NCI-H524 treated with DMSO at 0.1 percent for 48 hours (cell line): ENCODE measurements at regions not wholly inside any gene's neighbourhood (a gene's known extent, or its start where the extent isn't known, plus 50 kb on each side); places are given as distances from the start of the nearest gene placed in this dataset.

Experiments used
- DNase-seq: peaks from one replicate; lab custom pipeline; 2025; lab: John Stamatoyannopoulos, UW

- no peak for DNase-seq
Observed at GRCh38 chr13:33711436-33711835, 106.5 kb upstream of the RFC3 start.

- no peak for DNase-seq
Observed at GRCh38 chr13:33717775-33718174, 100.2 kb upstream of the RFC3 start.

GRCh38 chr13:33721724-33722123, 96.2 kb upstream of the RFC3 start:
- DNase-seq: no peak

GRCh38 chr13:33722216-33722915, 95.6 kb upstream of the RFC3 start:
- DNase-seq: no peak

GRCh38 chr13:33723365-33723764, 94.6 kb upstream of the RFC3 start:
- DNase-seq: no peak

GRCh38 chr13:33723772-33724435, 94.0 kb upstream of the RFC3 start:
- peak; percentile 44 for DNase-seq

- DNase-seq: no peak
Observed at GRCh38 chr13:33725340-33725739, 92.6 kb upstream of the RFC3 start.

- no peak for DNase-seq
Observed at GRCh38 chr13:33727297-33728083, 90.5 kb upstream of the RFC3 start.

- DNase-seq: no peak
Observed at GRCh38 chr13:33728271-33729037, 89.5 kb upstream of the RFC3 start.

- DNase-seq: no peak
Observed at GRCh38 chr13:33730147-33730546, 87.8 kb upstream of the RFC3 start.

GRCh38 chr13:33730619-33731018, 87.3 kb upstream of the RFC3 start:
- no peak for DNase-seq

- DNase-seq: no peak
Observed at GRCh38 chr13:33735276-33735675, 82.7 kb upstream of the RFC3 start.

- no peak for DNase-seq
Observed at GRCh38 chr13:33739254-33739653, 78.7 kb upstream of the RFC3 start.

- no peak for DNase-seq
Observed at GRCh38 chr13:33740134-33740538, 77.8 kb upstream of the RFC3 start.

- no peak for DNase-seq
Observed at GRCh38 chr13:33742321-33742720, 75.6 kb upstream of the RFC3 start.

GRCh38 chr13:33743438-33744368, 74.2 kb upstream of the RFC3 start:
- no peak for DNase-seq

- no peak for DNase-seq
Observed at GRCh38 chr13:33744589-33745369, 73.2 kb upstream of the RFC3 start.

GRCh38 chr13:33745370-33746324, 72.3 kb upstream of the RFC3 start:
- DNase-seq: no peak

GRCh38 chr13:33746867-33747266, 71.1 kb upstream of the RFC3 start:
- no peak for DNase-seq
